HG02884 (cell line): ENCODE measurements at regions not wholly inside any gene's neighbourhood (a gene's known extent, or its start where the extent isn't known, plus 50 kb on each side); places are given as distances from the start of the nearest gene placed in this dataset.
"Not testable (repeated sequence)": the region's sequence is repeated elsewhere in the genome, so short reads cannot be mapped to it uniquely, and the experiment has no call there.

Experiments used
- ATAC-seq: cut with Tn5 transposase; IDR thresholded peaks from one replicate; pipeline ENCODE4 v1.9.1; 2021; ENCODE audit warnings: mild to moderate bottlenecking, moderate library complexity; ENCODE audit not compliant: unreplicated experiment

DNA sequence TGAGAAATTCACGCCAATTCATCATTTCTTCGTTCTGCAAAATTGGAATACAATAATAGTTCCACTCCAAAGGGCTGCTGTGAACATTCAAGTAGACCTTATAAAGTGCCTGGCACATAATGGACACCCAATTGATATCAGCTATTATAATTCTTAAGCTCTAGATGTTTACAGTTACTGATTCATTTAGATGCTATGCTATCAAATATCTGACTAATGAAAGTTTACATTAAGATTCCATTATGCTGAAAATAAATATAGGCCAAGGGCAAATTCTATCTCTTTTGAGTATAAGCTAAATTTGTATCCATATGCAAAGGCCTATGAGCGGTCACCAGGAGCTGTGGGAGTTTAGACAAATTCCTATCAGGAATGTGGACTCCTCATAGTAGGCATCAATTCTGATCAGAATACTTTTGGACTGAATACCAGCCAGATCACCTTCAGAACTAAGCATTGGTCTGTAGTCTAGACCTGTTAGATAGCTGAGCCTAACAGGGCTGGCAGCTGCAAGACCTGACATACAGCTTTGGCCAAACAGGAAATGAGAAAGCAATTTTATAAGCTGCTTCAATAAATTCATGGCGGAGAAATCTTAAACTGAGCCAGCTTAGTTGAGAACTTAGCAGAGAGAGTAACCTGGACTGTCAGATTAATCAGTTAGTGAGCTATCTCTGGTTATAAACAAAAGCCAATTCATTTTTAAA lies 384.3 kb upstream of the ACTRT1 start:
- ATAC-seq: no peak

DNA sequence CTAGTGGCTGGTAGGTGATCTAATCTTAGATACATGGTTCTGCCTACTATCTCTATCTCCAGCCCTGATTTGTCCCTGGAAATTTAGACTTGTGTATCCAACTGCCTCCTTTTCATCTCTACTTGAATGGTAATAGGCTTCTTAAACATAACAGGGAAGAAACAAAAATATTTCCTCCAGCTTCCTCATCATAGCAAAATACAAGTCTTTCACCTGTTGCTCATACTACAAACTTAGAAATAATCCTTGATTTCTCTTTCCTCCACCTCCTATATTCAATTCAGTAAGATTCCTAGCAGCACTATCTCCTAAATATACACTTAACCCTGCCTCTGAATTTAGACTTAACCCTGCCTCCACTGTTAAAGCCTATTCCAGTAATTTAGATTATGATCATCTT lies 373.3 kb upstream of the ACTRT1 start:
- ATAC-seq: no peak

DNA sequence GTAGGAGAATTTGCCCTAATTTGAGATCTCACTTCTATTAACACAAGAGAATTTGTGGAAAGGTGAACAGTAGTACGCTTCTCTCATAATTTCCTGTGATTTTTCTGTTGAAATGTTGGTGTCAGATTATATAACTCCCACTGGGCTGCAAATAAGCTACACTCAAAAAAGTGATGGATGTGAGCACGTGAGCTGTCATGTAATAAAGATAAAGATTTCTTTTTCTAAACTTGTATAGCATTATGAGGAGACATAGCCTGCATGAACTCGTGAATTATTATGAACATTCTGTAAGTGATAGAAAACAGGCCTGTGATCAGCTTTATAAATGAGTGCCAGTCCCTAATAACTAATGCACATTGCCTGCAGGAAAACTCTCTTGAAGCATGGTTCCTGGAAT lies 356.6 kb upstream of the ACTRT1 start:
- ATAC-seq: no peak

DNA sequence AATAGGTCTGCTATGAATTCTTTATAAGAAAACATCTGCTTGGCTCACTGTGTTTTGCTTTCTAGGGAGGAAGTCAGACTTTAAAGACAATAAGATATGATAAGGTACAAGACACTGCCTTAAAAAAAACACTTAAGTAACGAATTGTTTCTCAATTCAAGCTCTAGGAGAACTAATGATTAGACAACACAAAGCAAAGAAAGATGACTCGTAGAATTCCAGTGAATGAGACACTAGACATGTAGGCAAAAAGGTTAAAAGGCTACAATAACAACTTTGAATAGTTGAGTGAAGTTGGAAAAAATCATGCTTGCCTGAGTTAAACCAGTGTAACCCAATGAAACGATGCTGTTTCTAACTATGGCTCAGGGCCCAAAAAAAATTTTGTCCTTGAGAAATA lies 344.4 kb upstream of the ACTRT1 start:
- no peak for ATAC-seq

DNA sequence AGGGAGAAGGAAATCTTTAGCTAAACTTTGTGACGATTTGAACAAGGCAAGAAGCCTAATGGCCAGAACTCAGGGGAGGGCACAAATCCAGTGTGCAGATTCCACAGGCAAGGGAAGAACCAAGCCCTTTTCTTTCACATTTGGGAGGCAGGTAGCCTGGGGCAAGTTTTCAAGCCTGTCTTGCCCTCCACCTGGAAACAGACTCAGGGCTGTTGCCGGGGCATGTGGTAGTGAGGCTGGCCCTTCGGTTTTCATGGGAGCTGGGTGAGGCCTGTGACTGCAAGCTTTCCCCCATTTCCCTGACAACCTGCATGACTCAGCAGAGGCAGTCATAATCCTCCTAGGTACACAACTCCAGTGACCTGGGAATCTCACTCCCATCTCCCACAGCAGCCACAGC lies 331.6 kb upstream of the ACTRT1 start:
- ATAC-seq: not testable (repeated sequence)

DNA sequence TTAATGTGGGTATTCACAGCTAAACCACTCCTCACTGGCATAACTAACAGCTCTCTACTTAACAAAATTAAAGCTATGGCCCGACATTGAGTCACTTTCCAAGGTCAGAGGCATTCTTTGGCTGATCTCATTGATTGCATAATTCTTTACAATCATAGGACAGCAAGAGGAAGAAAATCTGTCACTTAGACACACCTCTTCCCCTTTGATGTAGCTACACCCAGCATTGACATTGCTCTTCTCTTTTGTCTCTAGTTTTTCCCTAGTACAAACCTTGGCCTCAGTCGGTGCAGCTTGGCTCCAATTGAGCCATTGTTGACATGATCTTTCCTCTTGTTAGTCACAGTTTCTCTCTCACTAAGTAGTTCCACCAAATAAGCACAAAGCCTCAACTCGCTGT lies 313.3 kb upstream of the ACTRT1 start:
- ATAC-seq: no peak

DNA sequence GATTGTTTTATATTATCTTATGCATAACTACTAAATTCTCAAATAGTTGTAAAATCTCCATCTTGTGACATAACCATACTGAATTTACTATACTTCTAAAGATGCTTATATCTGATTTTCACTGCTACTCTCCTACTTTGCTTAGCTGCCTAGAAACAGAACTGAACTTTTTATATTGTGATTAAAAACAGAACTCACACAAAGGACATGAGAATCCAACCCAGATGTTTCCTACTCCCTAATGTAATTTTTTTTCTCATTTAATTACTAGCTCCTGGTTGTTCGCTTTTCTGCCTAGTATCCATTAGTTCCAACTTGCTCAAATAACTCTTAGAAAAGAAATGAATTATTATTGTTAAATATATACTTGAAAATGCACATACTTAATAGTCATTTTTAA lies 283.5 kb upstream of the ACTRT1 start:
- ATAC-seq: no peak

DNA sequence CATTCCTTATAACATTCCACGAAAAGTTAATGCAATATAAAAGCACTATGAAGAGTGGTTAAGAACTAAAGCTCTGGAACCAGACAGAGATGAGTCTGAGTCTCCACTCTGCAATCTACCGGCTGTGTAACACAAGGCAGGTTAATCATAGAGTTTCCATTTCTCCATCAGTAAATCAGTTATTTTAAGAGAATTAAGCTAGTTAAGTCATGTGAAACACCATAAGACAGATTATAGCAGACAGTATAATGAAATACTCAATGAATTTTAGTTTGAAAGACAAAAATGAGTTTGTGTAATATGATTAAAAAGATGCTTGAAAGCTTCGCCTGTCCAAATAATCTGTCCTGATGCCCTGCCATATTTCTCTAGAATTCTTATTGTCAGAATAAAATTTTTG lies 282.6 kb upstream of the ACTRT1 start:
- ATAC-seq: no peak

DNA sequence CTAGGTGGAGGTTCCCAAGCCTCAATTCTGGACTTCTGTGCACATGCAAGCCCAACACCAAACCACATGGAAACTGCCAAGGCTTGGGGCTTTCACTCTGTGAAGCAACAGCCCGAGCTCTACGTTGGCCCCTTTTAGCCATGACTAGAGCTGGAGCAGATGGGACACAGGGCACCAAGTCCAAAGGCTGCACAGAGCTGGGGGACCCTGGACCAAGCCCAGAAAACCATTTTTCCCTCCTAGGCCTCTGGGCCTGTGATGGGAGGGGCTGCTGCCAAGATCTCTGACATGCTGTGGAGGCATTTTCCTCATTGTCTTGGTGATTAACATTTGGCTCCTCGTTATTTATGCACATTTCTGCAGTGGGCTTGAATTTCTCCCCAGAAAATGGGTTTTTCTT lies 258.7 kb upstream of the ACTRT1 start:
- no peak for ATAC-seq

DNA sequence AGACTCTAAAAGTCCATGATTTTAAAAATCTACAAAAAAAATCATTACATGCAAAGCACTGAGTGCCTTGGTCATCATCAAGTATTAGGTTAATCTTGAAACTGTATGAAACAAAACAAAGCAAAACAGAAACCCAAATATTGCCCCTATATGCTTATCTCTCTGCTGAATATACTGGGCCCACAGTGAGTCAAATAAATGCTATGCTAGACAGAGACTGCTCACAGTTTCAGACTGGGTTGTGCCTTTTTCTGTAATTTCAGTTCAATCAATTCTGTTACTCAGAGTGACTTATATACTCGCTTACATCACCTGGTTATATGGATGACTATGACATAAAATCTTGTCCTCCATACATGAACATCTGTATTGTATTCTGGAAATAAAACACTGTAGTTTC lies 257.1 kb upstream of the ACTRT1 start:
- ATAC-seq: no peak

DNA sequence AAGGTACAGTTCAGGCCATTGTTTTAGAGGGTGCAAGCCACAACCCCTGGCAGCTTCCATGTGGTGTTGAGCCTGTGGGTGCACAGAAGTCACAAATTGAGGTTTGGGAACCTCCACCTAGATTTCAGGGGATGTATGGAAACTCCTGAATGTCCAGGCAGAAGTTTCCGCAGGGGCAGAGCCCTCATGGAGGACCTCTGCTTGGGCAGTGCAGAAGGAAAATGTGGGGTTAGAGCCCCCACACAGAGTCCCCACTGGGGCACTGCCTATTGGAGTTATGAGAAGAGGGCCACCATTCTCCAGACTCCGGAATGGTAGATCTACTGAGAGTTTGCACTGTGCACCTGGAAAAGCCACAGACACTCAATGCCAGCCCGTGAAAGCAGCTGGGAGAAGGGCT lies 242.0 kb upstream of the ACTRT1 start:
- no peak for ATAC-seq

DNA sequence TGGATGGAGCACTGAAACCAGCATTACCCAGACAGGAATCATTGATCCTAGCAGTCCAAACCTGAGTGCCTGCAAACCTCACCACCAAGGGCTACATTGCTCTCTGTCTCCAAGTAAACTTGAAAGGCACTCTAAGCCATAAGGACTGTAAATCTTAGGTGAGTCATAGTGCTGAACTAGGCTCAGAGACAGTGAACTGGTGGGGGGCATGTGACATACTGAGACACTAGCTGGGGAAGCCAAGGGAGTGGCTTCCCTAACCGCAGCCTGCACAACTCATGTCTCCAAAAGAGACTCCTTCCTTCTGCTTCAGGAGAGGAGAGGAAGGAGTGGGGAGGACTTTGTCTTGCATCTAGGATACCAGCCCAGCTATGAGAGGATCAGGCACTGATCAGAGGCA lies 235.5 kb upstream of the ACTRT1 start:
- no peak for ATAC-seq

DNA sequence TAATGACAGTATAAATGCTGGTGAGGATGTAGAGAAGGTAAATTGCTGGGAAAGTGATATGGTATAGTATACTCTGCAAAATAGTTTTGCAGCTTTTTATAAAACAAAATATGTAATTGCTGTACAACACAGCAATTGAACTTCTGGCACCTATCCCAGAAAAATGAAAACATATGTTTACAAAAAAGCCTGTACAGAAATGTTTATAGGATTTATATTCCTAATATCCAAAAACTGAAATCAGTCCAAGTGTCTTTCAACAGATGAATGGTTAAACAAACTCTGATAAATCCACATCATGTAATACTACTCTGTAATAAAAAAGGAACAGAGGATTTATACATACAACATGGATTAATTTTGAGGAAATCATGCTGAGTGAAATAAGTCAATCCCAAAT lies 198.4 kb upstream of the ACTRT1 start:
- ATAC-seq: no peak

DNA sequence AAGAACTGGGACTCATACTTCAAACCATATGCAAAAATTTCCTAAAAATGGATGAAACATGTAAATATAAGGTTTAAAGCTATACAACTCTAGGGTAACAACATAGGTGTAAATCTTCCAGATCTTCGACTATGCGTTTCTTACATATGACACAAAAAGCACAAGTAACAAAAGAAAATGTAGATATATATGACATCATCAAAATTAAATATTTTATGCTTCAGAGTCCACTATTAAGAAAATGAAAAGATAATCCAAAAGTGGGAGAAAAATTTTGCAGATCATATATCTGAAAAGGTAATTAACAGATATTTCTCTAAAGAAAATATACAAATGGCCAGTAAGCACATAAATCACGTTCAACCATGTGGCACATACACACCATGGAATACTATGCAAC lies 164.2 kb upstream of the ACTRT1 start:
- no peak for ATAC-seq

DNA sequence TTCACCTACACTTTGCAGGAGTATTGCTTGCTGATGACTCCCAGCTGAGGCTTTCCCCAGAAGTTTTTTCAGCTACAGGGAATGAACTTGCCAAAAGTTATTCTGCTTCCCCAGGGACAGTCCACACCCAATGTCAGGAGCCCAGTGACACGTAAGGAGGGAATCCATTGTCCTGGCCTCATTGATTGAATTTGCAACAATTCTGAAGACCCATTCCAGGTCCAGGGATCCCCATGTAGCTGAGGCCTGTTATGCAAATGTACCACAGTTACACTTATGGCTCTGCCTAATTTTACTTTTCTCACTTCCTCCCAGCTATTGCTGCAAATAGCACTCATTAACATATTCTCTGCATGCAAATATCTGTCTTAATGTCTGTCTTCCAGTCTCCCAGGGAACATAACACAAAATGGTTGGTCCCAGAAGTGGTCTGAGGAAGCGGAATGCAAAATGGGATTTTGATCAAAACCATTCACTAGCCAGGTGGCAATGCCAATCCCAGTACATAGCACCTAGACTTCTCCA lies 113.7 kb upstream of the ACTRT1 start:
- no peak for ATAC-seq

DNA sequence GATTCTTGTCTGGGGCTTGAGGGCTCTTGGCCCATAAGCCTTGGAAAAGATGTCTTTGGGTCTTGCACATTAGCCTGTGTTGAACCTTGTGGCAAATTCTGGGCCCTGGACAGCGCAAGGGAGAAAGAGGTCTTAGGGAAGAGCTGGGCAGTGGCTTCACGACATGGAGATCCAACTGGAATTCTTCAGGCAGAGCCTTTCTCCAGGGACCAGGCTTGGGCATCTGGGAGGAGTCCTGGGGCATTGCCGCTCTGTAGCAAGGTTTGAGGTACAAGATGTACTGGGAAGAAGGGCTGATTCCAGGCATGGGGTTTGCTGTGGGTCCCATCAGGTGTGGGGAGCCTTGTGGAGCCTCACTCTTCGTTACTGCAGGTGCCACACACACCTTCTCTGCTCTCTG lies 104.0 kb upstream of the ACTRT1 start:
- no peak for ATAC-seq

DNA sequence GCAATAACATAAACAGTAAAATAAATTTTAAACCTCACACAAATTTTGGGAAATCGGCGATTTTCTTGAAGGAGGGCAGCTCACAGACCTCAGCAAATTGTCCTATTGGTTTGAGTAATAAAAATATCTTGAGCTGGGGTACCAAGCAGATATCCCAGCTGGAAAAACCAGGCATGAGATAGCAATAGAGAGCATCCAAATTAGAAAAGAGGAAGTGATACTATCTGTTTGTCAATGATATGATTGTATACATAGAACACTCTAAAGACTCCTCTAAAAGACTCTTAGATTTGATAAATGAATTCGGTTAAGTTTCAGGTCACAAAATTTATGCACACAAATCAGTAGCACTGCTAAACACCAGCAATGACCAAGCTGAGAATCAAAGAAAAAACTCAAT lies 90.5 kb upstream of the ACTRT1 start:
- no peak for ATAC-seq

DNA sequence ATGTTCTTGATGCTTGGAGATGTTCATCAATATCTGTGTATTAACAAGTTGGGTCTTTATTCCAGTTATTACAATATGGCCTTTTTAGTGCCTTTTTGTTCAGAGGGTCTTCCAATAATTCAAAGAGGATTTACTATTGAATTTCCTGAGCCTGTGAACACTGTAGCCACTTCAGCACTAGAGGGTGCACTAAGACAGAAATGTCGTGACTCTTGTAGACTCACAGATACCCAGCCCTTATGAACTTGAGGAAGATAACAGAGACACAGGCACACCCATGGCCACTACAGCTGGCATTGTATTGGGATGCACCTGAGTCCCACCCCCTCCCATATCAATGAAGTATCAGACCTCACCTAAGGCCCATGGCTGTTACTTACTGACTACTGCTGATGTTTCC lies 54.4 kb upstream of the ACTRT1 start:
- ATAC-seq: no peak

DNA sequence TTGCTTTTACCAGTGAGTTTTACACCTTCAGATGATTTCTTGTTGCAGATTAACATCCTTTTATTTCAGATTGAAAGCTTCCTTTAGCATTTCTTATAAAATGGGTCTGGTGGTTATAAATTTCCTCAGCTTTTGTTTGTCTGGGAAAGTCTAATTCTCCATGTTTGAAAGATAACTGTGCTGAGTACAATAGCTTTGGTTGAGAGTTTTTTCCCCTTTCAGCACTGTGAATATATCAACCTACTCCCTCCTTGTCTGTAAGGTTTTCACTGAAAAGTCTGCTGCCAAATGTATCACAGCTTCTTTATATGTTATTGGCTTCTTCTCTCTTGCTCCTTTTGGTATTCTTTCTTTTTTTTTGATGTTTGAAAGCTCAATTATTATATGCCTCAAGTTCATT lies 53.5 kb upstream of the ACTRT1 start:
- ATAC-seq: no peak
